ENCODE measurements at regions not wholly inside any gene's neighbourhood (a gene's known extent, or its start where the extent isn't known, plus 50 kb on each side); places are given as distances from the start of the nearest gene placed in this dataset.
"Not testable (repeated sequence)": the region's sequence is repeated elsewhere in the genome, so short reads cannot be mapped to it uniquely, and the experiment has no call there.

DNA sequence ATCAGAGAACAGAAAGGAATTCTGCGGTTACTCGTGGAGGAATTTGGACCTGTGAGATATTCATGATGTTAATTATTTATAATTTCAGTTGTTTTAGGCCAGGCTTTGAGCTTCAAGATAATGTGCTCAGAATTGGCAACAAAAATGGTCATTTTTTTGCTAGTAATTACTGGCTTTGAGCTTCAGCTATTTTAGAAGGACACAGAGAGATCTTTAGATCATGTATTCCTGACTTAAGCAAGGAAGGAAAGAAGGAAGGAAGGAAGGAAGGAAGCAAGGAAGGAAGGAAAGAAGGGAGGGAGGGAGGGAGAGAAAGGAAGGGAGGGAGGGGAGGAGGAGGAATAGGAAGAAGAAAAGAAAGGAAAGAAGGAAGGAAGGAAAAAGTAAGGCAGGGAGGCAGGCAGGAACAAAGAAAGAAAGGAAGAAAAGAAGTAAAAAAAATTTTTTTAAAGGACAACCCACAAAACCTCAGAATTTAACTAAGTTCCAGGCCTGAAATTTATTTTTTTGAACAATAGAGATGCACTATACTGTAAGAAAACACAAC, 277.9 kb upstream of the KLF3 start:
- no peak for DNase-seq

GRCh38 chr4:38386654-38387188, 277.3 kb upstream of the KLF3 start:
- DNase-seq: no peak

- DNase-seq: peak; percentile 77
Observed at GRCh38 chr4:38387348-38387747, 276.7 kb upstream of the KLF3 start.

DNA sequence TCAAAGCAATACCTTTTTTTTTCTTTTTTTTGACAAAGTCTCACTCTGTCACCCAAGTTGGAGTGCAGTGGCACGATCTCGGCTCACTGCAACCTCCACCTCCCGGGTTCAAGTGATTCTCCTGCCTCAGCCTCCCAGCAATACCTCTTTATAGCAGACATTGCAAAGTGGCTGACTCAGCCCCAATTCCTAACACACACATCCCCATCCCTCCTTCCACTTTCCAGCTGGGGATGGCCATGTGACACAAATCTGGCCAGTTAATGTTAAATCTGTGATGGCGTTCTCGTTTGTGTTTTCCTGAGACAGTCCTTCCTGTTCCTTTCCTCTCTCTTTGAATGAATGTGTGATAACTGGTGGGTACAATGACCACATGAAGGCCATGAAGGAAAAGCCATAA, 276.2 kb upstream of the KLF3 start:
- DNase-seq: no peak

- DNase-seq: not testable (repeated sequence)
Observed at GRCh38 chr4:38388907-38389306, 275.1 kb upstream of the KLF3 start.

- no peak for DNase-seq
Observed at GRCh38 chr4:38390969-38391545, 272.9 kb upstream of the KLF3 start.

DNA sequence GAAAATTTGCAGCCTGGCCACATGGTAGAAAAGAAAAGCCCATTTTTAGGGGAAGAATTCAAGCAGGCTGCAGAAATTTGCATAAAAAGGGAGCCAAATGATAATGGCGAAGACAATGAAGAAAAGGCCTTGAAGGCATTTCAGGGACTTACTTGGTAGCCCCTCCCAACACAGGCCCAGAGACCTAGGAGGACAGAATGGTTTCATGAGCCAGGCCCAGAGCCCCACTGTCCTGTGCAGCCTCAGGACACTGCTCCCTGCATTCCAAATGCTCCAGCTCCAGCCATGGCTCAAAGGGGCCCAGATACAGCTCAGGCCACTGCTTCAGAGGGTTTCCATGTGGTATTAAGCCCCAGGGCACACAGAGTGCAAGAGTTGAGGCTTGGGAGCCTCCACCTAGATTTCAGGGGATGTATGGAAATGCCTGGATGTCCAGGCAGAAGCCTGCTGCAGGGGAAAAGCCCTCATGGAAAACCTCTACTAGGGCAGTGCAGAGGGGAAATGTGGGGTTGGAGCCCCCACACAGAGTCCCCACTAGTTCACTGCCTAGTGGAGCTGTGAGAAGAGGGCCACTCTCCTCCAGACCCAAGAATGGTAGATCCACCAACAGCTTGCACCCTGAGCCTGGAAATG, 271.7 kb upstream of the KLF3 start:
- DNase-seq: no peak

DNA sequence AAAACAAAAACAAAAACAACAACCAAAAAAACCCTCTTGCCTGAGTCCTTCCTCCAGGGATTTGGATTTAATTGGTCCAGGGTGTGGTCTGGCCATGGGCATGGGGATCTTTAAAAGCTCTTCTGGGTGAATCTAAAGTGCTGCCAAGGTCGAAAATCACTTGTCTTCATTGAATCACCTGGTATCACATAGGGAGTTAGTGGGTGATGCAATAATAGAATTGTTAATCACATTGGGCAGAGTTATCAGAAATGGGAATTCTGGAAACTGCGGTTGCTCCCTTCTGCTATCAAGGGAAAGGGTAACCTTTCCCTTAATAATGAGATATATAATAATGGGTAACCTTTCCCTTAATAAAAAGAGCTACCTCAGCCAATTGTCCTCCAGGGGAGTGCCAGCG, 267.9 kb upstream of the KLF3 start:
- no peak for DNase-seq

DNA sequence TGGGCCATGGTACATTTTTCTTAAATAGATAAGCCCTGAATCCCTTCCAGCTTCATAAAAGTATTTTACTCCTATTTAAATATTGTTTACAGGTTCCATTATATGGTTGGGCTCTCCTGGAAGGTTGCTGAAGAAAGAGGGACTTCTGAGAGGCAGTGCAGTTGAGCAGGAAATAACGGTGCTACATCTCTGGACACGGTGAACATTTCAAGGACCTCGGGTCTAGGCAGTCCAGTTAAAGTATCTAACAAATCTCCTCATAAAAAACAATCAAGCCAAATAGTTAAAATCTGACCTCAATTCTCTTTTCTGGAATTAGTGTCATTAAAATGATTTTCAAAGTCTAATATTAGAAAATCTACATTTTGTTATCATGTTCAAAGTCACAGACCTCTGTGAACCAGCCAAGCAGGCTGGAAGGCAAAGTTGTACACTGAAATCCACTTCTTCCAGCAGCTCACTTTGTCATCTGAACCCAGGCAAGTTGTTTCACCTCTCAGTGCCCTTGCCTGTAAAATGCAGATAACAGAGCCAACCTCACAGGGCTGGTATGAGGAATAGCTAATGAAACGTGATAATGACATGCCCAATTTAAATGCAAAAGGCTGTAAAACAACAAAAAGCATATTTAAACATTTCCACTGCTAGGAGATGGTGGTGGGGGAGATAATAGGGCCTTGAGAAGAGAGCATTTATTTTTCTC, 267.0 kb upstream of the KLF3 start:
- no peak for DNase-seq

- DNase-seq: no peak
Observed at GRCh38 chr4:38400946-38401345, 263.1 kb upstream of the KLF3 start.

DNA sequence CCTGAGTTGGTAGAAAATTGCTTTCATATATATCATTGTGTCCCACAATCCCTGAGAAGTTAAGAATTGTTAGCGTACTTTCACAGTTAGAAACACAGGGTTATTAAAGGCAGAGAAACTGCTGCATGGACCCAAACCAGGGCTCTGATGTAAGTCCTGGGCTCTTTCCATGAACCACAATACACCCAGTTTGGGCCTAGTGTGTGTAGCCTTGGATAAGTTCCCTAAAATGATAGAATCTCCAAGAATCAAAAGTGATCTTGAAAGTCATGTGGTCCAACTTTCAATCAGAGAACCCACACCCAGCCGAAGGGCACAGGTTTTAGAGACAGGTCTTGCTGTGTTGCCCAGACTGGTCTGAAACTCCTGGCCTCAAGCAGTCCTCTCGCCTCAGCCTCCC, 257.8 kb upstream of the KLF3 start:
- DNase-seq: no peak

DNA sequence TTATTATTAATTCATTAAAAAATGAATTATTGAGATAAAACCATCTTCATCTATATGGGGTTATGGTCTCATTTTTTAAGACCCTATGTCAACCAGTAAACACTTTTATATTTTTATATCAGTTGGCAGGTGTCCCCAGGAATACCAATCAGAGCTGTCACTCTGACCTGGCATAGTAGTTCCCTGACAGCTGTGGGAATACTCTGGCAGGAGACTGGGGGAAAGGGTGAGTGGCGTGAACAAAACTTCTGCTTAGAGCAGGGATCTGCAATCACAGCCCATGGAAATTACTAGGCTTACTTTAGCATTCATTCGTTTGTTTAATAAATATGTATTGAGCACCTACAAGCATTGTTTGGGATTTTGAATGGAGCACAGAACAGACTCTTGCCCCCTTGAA, 254.1 kb upstream of the KLF3 start:
- no peak for DNase-seq

GRCh38 chr4:38411092-38411491, 252.9 kb upstream of the KLF3 start:
- DNase-seq: peak; percentile 16

GRCh38 chr4:38411981-38412536, 251.9 kb upstream of the KLF3 start:
- peak; percentile 16 for DNase-seq

- no peak for DNase-seq
Observed at GRCh38 chr4:38413524-38414341, 250.3 kb upstream of the KLF3 start.

GRCh38 chr4:38414410-38414809, 249.6 kb upstream of the KLF3 start:
- no peak for DNase-seq

- DNase-seq: no peak
Observed at GRCh38 chr4:38415682-38416081, 248.3 kb upstream of the KLF3 start.

DNA sequence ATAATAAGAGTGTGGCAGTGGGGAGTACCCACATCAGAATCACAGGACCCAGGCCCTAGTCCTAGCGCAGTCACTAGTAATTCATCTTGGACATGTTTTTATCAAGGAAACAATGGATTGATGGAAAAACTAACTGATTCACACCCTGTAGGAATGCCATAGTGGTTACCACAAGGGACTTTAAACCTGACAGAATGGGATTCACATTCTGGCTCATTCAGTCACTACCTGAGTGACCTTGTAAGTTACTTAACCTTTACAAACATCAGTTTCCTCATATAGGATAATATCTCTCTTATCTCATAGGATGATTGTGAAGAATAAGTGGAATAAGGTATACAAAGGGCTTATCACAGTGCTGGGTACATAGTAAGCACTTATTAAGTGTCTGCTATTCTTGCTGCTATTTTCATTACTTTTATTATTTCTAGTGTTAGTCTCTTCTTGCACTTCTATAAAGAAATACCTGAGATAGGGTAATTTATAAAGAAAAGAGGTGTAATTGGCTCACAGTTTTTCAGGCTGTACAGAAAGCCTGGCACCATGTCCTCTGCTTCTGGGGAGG, 247.5 kb upstream of the KLF3 start:
- DNase-seq: no peak

DNA sequence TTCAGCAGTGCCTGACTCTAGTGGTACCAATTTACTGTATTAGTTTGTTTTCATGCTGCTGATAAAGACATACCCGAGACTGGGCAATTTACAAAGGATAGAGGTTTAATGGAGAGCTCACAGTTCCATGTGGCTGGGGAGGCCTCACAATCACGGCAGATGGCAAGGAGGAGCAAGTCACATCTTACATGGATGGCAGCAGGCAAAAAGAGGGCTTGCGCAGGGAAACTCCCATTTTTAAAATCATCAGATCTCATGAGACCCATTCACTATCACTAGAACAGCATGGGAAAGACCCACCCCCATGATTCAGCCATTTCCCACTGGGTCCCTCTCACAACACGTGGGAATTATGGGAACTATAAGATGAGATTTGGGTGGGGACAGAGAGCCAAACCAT, 243.7 kb upstream of the KLF3 start:
- DNase-seq: not testable (repeated sequence)

- no peak for DNase-seq
Observed at GRCh38 chr4:38422850-38423249, 241.1 kb upstream of the KLF3 start.

GRCh38 chr4:38424151-38424871, 239.7 kb upstream of the KLF3 start:
- no peak for DNase-seq

GRCh38 chr4:38426532-38426931, 237.5 kb upstream of the KLF3 start:
- no peak for DNase-seq

Data from fibroblast of upper back skin (primary cell).